Breast epithelium (tissue), 3 donors: ENCODE measurements at regions not wholly inside any gene's neighbourhood (a gene's known extent, or its start where the extent isn't known, plus 50 kb on each side); places are given as distances from the start of the nearest gene placed in this dataset.

Experiments used
- CTCF ChIP-seq, 3 donors: fragments of 450-650 bp; IDR thresholded peaks; one replicate each; pipeline ENCODE4 v1.5.1; 2016 to 2017; ENCODE audit warnings: antibody characterized with exemption in 3 of 3, mild to moderate bottlenecking in 3 of 3, moderate library complexity in 3 of 3
- POLR2A ChIP-seq: fragments of 450-650 bp; IDR thresholded peaks from one replicate; pipeline ENCODE4 v1.6.1; 2016; ENCODE audit warnings: antibody characterized with exemption, mild to moderate bottlenecking, moderate library complexity
- POLR2AphosphoS5 ChIP-seq, 3 donors: sonication (generic); formaldehyde crosslinking; IDR thresholded peaks; one replicate each; pipeline ENCODE4 v1.6.1; 2017; ENCODE audit warnings: antibody characterized with exemption in 3 of 3

GRCh38 chr20:51310216-51310615 lies 232.3 kb downstream of the NFATC2 start:
- TF ChIP-seq POLR2AphosphoS5 (IDR thresholded peaks at IDR 0.05), result no peak
- no peak for TF ChIP-seq CTCF (IDR thresholded peaks at IDR 0.05)
- TF ChIP-seq POLR2A, result no peak
